ENCODE measurements at regions not wholly inside any gene's neighbourhood (a gene's known extent, or its start where the extent isn't known, plus 50 kb on each side); places are given as distances from the start of the nearest gene placed in this dataset.

DNA sequence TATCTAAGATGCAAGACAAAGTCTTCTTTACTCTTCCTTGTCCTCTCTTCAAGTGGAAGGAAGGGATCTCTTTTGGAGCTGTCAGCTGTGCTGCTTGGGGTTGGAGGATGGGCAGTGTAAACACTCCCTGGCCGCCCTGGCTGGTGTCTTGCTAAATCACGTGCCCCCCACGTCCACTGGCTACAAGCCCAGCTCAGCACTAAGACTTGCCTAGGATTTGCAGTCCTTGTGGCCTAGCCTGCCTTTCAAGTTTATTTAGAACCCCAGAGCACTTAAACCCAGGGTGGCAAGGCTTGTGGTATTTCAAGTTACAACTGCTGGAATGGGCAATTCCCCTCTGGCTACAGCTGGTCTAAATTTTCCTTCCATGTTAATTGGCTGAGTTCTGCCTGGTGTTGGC is 272.4 kb upstream of the MYO3A start:
- WGBS, 4 donors: 56 to 71% (median 59%) methylated on average over 3 of the region's 3 CpGs
- Histone ChIP-seq H3K4me3 (no peak overlapping the region), H3K9me3 (peaks cover 0 to 10% (median 0%) of the 10 kb centered on the region in 12 donors), H3K4me1 (no peaks in the 10 kb centered on the region), H3K27me3 (no peaks in the 10 kb centered on the region), H3K27ac (no peak overlapping the region), H3K36me3 (no peaks in the 10 kb centered on the region)
- ATAC-seq: no peak
- intact Hi-C loops (cut with DNase I): no loop called here
- TF ChIP-seq, protein P1, sequence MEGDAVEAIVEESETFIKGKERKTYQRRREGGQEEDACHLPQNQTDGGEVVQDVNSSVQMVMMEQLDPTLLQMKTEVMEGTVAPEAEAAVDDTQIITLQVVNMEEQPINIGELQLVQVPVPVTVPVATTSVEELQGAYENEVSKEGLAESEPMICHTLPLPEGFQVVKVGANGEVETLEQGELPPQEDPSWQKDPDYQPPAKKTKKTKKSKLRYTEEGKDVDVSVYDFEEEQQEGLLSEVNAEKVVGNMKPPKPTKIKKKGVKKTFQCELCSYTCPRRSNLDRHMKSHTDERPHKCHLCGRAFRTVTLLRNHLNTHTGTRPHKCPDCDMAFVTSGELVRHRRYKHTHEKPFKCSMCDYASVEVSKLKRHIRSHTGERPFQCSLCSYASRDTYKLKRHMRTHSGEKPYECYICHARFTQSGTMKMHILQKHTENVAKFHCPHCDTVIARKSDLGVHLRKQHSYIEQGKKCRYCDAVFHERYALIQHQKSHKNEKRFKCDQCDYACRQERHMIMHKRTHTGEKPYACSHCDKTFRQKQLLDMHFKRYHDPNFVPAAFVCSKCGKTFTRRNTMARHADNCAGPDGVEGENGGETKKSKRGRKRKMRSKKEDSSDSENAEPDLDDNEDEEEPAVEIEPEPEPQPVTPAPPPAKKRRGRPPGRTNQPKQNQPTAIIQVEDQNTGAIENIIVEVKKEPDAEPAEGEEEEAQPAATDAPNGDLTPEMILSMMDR (IDR thresholded peaks at IDR 0.05): no peak
- no peak for TF ChIP-seq POLR2A (IDR thresholded peaks at IDR 0.05)
- no peak for DNase-seq

DNA sequence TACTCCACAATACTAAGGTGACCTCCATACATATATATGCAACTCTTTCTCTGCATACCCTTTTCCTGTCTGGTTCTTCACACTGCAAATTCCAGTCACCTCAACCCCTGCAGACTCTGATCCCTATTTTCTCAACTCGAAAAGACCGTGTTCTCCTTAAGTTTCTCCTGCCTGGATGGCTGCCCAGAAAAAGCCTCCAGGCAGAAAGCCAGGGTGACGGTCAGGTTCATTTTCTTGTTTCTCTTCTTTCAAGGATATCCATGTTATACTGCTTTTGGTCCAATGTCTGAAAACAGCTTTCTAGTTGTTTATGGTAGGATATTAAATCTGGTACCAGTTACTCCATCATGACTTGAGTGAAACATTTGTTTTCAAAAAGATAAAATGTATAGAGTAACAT is 267.8 kb upstream of the MYO3A start:
- DNase-seq (no peak), ATAC-seq (no peak)
- H3K27me3 ChIP-seq: no peaks in the 10 kb centered on the region
- TF ChIP-seq POLR2A (IDR thresholded peaks at IDR 0.05): no peak
- TF ChIP-seq, protein P1 (IDR thresholded peaks at IDR 0.05): no peak
- H3K4me1 ChIP-seq: no peaks in the 10 kb centered on the region
- 42 to 52% (median 49%) methylated on average over 3 of the region's 3 CpGs for WGBS, 4 donors
- no peaks in the 10 kb centered on the region for H3K36me3 ChIP-seq
- H3K27ac ChIP-seq: no peak overlapping the region
- H3K9me3 ChIP-seq: peaks cover 0 to 10% (median 0%) of the 10 kb centered on the region in 12 donors
- intact Hi-C loops (cut with DNase I): no loop called here
- H3K4me3 ChIP-seq: no peak overlapping the region

DNA sequence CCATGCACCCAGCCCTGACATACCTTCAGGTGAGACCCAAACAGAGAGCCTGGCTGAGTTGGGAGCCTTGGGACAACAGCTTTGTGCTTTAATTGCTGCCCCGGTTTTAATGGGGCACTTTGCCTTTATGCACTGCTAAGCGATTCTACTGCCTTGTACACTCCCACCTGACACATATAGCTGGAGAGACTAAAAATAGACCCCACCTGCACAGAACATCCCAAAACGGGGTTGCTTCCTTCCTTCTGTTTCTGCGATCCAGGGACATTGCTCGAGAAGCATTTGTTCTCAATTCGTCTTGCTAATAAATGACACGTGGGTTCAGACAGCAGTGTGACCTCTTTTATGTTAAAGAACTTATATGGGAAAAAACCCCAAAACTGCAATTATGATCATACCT is 258.8 kb upstream of the MYO3A start:
- intact Hi-C loops (cut with DNase I): no loop called here
- TF ChIP-seq, protein P1 (IDR thresholded peaks at IDR 0.05): no peak
- TF ChIP-seq POLR2A (IDR thresholded peaks at IDR 0.05): no peak
- WGBS, 4 donors: 75 to 76% (median 75%) methylated on average over 7 of the region's 7 CpGs
- H3K27ac ChIP-seq: no peak overlapping the region
- no peak overlapping the region for H3K4me3 ChIP-seq
- no peaks in the 10 kb centered on the region for H3K36me3 ChIP-seq
- no peaks in the 10 kb centered on the region for H3K27me3 ChIP-seq
- no peaks in the 10 kb centered on the region for H3K4me1 ChIP-seq
- DNase-seq (no peak), ATAC-seq (no peak)
- no peaks in the 10 kb centered on the region for H3K9me3 ChIP-seq

DNA sequence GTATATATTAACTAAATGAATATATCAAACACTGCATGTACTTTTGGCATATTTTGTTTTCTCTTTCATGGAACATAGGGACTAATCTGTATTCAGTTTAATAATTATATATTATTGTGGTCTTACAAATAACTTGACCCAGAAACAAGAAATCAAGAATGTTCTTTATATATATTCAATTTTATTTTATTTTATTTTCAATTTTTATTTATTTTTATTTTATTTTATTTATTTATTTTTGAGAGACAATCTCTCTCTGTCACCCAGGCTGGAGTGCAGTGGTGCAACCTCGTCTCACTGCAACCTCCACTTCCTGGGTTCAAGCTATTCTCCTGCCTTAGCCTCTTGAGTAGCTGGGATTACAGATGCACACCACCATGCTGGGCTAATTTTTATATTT is 258.4 kb upstream of the MYO3A start:
- 77 to 90% (median 84%) methylated on average over 1 of the region's 1 CpG for WGBS, 4 donors
- ATAC-seq: no peak
- Histone ChIP-seq H3K4me3 (no peak overlapping the region), H3K27me3 (no peaks in the 10 kb centered on the region), H3K27ac (no peak overlapping the region), H3K9me3 (no peaks in the 10 kb centered on the region), H3K4me1 (no peaks in the 10 kb centered on the region), H3K36me3 (no peaks in the 10 kb centered on the region)
- no peak for DNase-seq
- TF ChIP-seq POLR2A (IDR thresholded peaks at IDR 0.05): no peak
- TF ChIP-seq, protein P1 (IDR thresholded peaks at IDR 0.05): no peak
- intact Hi-C loops (cut with DNase I): no loop called here
